ENCODE measurements at regions not wholly inside any gene's neighbourhood (a gene's known extent, or its start where the extent isn't known, plus 50 kb on each side); places are given as distances from the start of the nearest gene placed in this dataset.
A peak's percentile ranks its signal among the peaks of the same experiment; 100 is the strongest.
"Not testable (repeated sequence)": the region's sequence is repeated elsewhere in the genome, so short reads cannot be mapped to it uniquely, and the experiment has no call there.

- no peak for DNase-seq (ENCODE audit: low read depth in 1 of 2, low spot score in 1 of 2)
- in situ Hi-C loops (cut with HindIII; ENCODE audit: low pct_unique_long_range_greater_than_20kb, low sequenced_read_pairs), result no loop called here
- TF ChIP-seq JUND (IDR thresholded peaks at IDR 0.05; ENCODE audit: low read depth), result no peak
Measured at GRCh38 chr19:33866696-33867095, 70.0 kb downstream of the KCTD15 start.

GRCh38 chr19:33868076-33868735 is 71.5 kb downstream of the KCTD15 start:
- no peak for TF ChIP-seq JUND (IDR thresholded peaks at IDR 0.05; ENCODE audit: low read depth)
- DNase-seq (ENCODE audit: low read depth in 1 of 2, low spot score in 1 of 2), result no peak
- in situ Hi-C loops (cut with HindIII; ENCODE audit: low pct_unique_long_range_greater_than_20kb, low sequenced_read_pairs), result no loop called here

- in situ Hi-C loops (cut with HindIII; ENCODE audit: low pct_unique_long_range_greater_than_20kb, low sequenced_read_pairs), result no loop called here
- TF ChIP-seq JUND (IDR thresholded peaks at IDR 0.05; ENCODE audit: low read depth), result no peak
Measured at GRCh38 chr19:33868788-33869412, 72.2 kb downstream of the KCTD15 start.

DNA sequence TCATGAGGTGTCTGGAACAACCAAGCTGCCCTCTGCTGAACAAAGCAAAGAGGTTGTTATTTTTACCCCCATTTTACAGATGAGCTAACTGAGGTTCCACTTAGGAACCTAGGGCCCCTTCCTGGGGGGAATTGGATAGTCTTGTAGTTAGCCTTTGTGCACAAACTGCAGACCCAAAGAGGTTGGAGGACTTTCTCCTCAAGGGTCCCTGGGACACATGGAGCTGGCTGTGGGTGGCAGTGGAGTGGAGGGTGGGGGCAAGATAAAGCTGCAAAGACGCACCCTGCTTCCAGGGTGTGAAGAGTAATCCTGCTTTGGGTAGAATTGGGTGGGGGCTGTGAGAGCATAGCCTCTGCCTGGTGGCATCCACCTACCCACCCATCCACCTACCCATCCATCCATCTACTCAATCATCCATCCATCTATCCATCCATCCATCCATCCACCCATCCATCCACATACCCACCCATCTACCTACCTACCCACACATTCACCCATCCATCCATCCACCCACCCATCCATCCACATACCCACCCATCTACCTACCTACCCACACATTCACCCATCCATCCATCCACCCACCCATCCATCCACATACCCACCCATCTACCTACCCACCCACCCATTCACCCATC is 73.7 kb downstream of the KCTD15 start:
- DNase-seq (ENCODE audit: low read depth in 1 of 2, low spot score in 1 of 2); in situ Hi-C loops (cut with HindIII; ENCODE audit: low pct_unique_long_range_greater_than_20kb, low sequenced_read_pairs): not testable (repeated sequence)

More at GRCh38 chr19:33868788-33869412, 72.2 kb downstream of the KCTD15 start:
- peak in 1 of 2 experiments; percentile 79 for DNase-seq (ENCODE audit: low read depth in 1 of 2, low spot score in 1 of 2)

GRCh38 chr19:33871605-33872004 is 74.9 kb downstream of the KCTD15 start:
- in situ Hi-C loops (cut with HindIII; ENCODE audit: low pct_unique_long_range_greater_than_20kb, low sequenced_read_pairs), result no loop called here
- TF ChIP-seq JUND (IDR thresholded peaks at IDR 0.05; ENCODE audit: low read depth), result no peak
- no peak for DNase-seq (ENCODE audit: low read depth in 1 of 2, low spot score in 1 of 2)

DNA sequence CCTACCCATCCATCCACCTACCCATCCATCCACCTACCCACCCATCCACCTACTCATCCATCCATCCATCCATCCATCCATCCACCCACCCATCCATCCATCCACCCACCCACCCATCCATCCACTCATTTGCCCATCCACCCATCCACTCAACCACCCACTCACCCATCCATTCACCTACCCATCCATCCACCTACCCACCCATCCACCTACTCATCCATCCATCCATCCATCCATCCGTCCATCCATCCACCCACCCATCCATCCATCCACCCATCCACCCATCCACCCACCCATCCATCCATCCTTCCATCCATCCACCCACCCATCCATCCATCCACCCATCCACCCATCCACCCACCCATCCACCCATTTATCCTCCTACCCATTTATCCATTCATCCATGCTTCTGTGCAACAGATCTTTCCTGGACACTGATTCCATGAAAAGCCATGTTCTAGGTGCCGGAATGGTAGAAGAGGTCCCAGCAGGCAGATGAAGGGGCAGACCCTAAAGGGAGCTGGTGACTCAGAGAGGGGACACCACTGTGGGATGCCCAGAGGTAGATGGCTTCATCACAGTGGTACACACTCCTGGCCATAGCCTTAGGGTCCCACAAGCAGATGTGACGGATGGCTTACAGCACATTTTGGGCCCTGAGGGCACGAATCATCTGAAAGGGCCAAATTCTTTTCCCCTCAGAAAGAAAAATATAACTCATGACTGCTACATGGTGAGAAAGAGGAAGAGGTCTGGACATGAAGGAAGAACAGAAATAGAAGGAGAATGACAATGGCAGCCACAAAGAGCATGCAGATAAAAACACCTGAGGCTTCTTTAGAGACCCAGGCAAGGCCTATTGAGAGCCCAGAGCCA is 76.0 kb downstream of the KCTD15 start:
- in situ Hi-C loops (cut with HindIII; ENCODE audit: low pct_unique_long_range_greater_than_20kb, low sequenced_read_pairs), result no loop called here
- DNase-seq (ENCODE audit: low read depth in 1 of 2, low spot score in 1 of 2), result no peak
- no peak for TF ChIP-seq JUND (IDR thresholded peaks at IDR 0.05; ENCODE audit: low read depth)

DNA sequence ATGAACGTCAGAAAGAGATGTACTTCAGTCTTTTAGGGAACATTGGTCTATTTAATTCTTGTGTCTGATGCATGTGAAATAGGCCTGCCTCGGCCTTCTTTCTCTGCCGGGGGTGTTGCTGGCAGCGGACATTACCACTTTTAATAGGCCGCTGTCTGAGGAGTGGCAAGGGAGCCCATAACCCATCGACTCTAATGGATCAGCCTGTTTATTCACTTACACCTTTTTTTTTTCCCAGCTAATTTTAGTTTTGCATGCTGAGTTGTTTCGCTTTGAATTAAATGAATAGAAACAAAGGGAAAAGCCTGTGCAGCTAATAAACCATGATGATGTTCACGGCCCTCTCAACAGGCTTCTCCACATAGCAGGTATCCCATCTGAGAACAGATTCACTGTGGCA is 78.4 kb downstream of the KCTD15 start:
- no peak for TF ChIP-seq JUND (IDR thresholded peaks at IDR 0.05; ENCODE audit: low read depth)
- DNase-seq (ENCODE audit: low read depth in 1 of 2, low spot score in 1 of 2), result no peak
- in situ Hi-C loops (cut with HindIII; ENCODE audit: low pct_unique_long_range_greater_than_20kb, low sequenced_read_pairs), result no loop called here

DNA sequence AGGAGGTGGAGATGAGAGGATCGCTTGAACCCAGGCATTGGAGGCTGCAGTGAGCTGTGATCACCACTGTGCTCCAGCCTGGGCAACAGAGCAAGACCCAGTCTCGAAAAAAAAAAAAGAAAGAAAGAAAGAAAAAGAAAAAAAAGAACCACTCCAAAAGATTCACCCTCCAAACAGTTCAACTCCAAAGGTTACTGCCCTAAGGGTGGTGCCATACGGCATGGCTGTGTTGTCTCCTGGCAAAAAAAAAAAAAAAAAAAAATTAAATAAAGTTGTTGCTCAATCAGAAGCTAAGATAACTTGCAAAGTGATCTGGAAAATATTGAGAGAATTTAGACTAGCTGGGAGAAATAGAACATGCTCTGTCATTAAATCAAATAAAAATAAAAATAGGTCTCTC is 79.5 kb downstream of the KCTD15 start:
- no peak for TF ChIP-seq JUND (IDR thresholded peaks at IDR 0.05; ENCODE audit: low read depth)
- in situ Hi-C loops (cut with HindIII; ENCODE audit: low pct_unique_long_range_greater_than_20kb, low sequenced_read_pairs), result no loop called here
- no peak for DNase-seq (ENCODE audit: low read depth in 1 of 2, low spot score in 1 of 2)

DNA sequence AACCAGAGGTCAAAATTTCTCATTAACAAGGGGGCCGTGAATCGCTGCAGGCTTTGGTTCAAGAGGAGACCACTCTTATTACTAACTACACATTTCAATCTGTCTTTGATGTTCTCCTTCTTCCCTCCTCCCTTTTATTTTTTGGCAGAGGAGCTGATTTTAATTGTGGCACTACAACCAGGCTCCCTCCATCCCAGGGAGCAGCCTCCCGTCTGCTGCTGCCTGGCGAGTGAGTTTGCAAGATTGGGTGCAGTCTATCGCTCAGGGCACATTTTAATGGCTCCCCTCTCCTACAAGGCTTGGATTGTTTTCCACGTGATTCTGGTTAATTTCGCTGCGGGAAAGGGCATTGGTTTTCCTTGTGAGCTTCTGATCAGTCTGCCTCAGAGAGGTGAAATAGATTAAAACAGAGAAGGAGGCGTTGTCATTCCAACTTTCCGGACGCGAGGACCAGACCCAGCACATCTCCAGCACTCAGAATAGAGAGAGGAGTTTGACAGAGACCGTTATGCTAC is 81.4 kb downstream of the KCTD15 start:
- in situ Hi-C loops (cut with HindIII; ENCODE audit: low pct_unique_long_range_greater_than_20kb, low sequenced_read_pairs), result no loop called here
- no peak for DNase-seq (ENCODE audit: low read depth in 1 of 2, low spot score in 1 of 2)
- no peak for TF ChIP-seq JUND (IDR thresholded peaks at IDR 0.05; ENCODE audit: low read depth)

DNA sequence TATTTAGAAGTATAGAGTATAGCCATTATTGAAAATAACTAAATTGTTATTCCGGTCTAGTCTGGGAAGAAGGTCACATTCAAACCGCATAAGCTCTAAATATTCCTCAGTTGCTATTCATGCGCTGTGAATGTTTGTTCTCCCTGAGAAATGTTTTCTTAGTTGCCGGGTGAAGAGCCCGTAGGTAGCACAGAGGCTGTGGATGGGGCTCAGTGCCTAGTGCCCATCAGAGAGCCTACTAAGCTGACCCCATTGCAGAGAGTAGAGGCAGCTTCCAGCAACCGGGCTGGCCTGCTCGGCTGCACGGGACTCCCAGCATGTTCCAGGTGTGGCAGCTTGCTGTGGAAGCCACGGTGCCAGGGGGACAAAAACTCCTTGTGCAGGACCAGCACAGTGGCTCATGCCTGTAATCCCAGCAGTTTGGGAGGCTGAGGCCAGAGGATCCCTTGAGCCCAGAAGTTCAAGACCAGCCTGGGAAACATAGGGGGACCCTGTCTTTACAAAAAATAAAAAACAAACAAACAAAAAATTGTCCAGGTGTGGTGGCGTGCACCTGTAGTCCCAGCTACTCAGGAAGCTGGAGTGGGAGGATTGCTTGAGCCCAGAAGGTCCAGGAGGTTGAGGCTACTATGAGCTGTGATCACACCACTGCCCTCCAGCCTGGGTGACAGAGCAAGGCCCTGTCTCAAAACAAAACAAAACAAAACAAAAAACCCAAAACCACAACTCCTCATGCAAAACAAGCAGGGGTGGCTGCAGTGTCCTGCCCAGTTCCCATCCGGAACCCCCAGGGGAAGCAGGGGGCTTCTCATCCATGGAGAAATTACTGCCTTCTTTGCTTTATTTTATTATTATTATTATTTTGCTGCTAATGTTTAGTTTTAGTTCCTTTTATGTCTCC is 82.5 kb downstream of the KCTD15 start:
- in situ Hi-C loops (cut with HindIII; ENCODE audit: low pct_unique_long_range_greater_than_20kb, low sequenced_read_pairs), result no loop called here

DNA sequence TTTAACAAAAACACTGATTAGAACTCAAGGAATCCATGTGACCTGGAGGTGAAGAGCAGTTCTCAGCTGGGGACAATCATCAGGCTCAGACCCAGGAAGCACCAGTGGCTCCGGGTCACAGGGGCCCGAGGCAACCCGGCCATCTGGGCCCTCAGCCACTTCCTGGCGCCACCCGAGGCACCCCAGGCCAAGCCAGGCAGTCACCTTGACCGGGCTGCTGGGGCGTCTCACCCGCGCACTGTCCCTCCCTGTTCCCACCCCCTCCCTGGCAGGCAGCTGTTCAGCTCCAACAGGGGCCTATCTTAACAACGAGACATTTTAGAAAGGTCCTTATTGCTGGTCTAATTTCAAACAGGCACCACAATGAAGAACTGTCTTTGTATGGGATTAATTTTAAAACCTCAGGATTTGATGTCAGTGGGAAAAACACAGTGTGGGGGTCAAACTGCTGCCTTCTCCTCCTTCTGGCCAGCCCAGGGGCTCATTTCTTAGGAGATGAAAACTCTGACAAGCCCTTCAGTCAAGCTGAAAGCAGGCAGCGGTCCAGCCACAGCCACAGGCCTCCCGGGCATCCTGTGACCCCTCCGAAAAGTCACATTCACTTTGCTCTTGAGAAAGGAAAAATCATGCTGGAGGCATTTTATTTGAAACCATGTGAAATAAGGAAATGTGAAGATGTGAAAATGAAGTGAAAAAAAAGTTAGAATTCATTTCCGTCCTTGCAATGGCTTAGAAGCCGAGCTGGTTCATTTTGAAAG is 83.3 kb downstream of the KCTD15 start:
- peak in 1 of 2 experiments; percentile 90 for DNase-seq (ENCODE audit: low read depth in 1 of 2, low spot score in 1 of 2)
- TF ChIP-seq JUND (IDR thresholded peaks at IDR 0.05; ENCODE audit: low read depth), result no peak
- in situ Hi-C loops (cut with HindIII; ENCODE audit: low pct_unique_long_range_greater_than_20kb, low sequenced_read_pairs), result no loop called here

More for the DNA sequence above, 82.5 kb downstream of the KCTD15 start:
- DNase-seq (ENCODE audit: low read depth in 1 of 2, low spot score in 1 of 2), result no peak
- no peak for TF ChIP-seq JUND (IDR thresholded peaks at IDR 0.05; ENCODE audit: low read depth)
